ENCODE measurements at regions not wholly inside any gene's neighbourhood (a gene's known extent, or its start where the extent isn't known, plus 50 kb on each side); places are given as distances from the start of the nearest gene placed in this dataset.
"Not testable (repeated sequence)": the region's sequence is repeated elsewhere in the genome, so short reads cannot be mapped to it uniquely, and the experiment has no call there.

DNA sequence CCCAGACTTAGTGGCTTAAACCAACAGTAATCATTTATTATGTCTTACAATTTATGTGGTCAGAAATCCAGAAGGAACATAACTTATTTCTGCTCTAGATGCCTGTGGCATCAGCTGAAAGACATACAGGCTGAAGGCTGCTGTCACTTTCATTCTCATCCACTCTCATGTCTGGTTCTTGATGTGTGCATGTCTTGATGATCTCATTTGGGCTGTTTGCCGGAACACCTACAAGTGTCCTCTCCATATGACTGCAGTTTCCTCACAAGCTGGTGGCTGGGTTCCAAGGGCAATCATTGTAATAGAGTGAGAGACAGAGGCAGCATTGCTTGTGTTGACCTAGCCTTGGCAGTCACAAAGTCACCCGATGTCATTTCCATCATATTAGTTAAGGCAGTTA, 1375.9 kb upstream of the RAG2 start:
- H3K27me3 ChIP-seq = no peaks in the 10 kb centered on the region
- H3K4me1 ChIP-seq (ENCODE audit: insufficient read depth) = no peaks in the 10 kb centered on the region
- no peaks in the 10 kb centered on the region for H3K36me3 ChIP-seq
- no peak overlapping the region for H3K27ac ChIP-seq
- H3K4me3 ChIP-seq = no peak overlapping the region
- no peak for DNase-seq
- no peak for TF ChIP-seq POLR2A (IDR thresholded peaks at IDR 0.05)
- no peak for TF ChIP-seq EP300 (IDR thresholded peaks at IDR 0.05)
- TF ChIP-seq CTCF (IDR thresholded peaks at IDR 0.05) = no peak
- H3K9me3 ChIP-seq = no peaks in the 10 kb centered on the region
- intact Hi-C loops (cut with DNase I) = no loop called here
- 84 to 94% (median 94%) methylated on average over 2 of the region's 2 CpGs for WGBS, 3 donors

DNA sequence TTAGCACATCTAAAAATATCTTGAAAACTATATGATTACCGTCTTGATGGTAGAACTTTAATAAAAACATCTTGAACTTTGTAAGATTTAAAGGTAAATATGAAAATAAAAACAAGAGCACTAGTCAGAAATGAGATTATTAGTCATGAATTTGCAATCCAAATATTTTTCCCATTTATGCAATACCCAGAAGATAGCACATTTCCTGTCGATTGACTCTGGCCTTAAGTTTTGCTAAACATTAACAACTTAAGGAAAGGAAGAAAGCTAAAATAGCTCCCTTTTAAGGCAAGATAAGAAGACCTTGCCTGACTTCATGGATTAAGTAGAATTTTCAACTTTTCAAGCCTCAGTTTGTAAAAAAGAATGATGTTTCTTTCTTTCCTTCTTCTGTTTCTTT, 1374.7 kb upstream of the RAG2 start:
- no peaks in the 10 kb centered on the region for H3K9me3 ChIP-seq
- no peak for DNase-seq
- TF ChIP-seq POLR2A (IDR thresholded peaks at IDR 0.05) = no peak
- no peak for TF ChIP-seq EP300 (IDR thresholded peaks at IDR 0.05)
- TF ChIP-seq CTCF (IDR thresholded peaks at IDR 0.05) = no peak
- no peak overlapping the region for H3K27ac ChIP-seq
- H3K4me3 ChIP-seq = no peak overlapping the region
- H3K27me3 ChIP-seq = no peaks in the 10 kb centered on the region
- intact Hi-C loops (cut with DNase I) = no loop called here
- H3K4me1 ChIP-seq (ENCODE audit: insufficient read depth) = no peaks in the 10 kb centered on the region
- H3K36me3 ChIP-seq = no peaks in the 10 kb centered on the region
- WGBS, 3 donors = 2 to 11% (median 5%) methylated on average over 2 of the region's 2 CpGs

- H3K27me3 ChIP-seq; H3K36me3 ChIP-seq; H3K27ac ChIP-seq; H3K9me3 ChIP-seq; H3K4me3 ChIP-seq; H3K4me1 ChIP-seq (ENCODE audit: insufficient read depth); DNase-seq; intact Hi-C loops (cut with DNase I): not testable (repeated sequence)
- WGBS, 3 donors = 81 to 83% (median 82%) methylated on average over 4 of the region's 4 CpGs
Measured at GRCh38 chr11:37969336-37969735, 1371.3 kb upstream of the RAG2 start.

GRCh38 chr11:37968148-37968547, 1370.1 kb upstream of the RAG2 start:
- TF ChIP-seq EP300 (IDR thresholded peaks at IDR 0.05) = no peak
- TF ChIP-seq POLR2A (IDR thresholded peaks at IDR 0.05) = no peak
- no peak for TF ChIP-seq CTCF (IDR thresholded peaks at IDR 0.05)
- no peak for DNase-seq
- Histone ChIP-seq H3K4me1 (ENCODE audit: insufficient read depth) (no peaks in the 10 kb centered on the region), H3K9me3 (no peaks in the 10 kb centered on the region), H3K27me3 (no peaks in the 10 kb centered on the region), H3K27ac (no peak overlapping the region), H3K4me3 (no peak overlapping the region), H3K36me3 (no peaks in the 10 kb centered on the region)
- 92 to 95% (median 92%) methylated on average over 10 of the region's 10 CpGs for WGBS, 3 donors
- intact Hi-C loops (cut with DNase I) = no loop called here

GRCh38 chr11:37967635-37968034, 1369.6 kb upstream of the RAG2 start:
- intact Hi-C loops (cut with DNase I) = no loop called here
- no peak for TF ChIP-seq EP300 (IDR thresholded peaks at IDR 0.05)
- TF ChIP-seq CTCF (IDR thresholded peaks at IDR 0.05) = no peak
- TF ChIP-seq POLR2A (IDR thresholded peaks at IDR 0.05) = no peak

More at GRCh38 chr11:37967635-37968034, 1369.6 kb upstream of the RAG2 start:
- H3K4me3 ChIP-seq = no peak overlapping the region
- no peaks in the 10 kb centered on the region for H3K36me3 ChIP-seq
- WGBS, 3 donors = 95 to 98% (median 98%) methylated on average over 10 of the region's 10 CpGs
- H3K4me1 ChIP-seq (ENCODE audit: insufficient read depth) = no peaks in the 10 kb centered on the region
- no peak overlapping the region for H3K27ac ChIP-seq
- DNase-seq = no peak
- no peaks in the 10 kb centered on the region for H3K9me3 ChIP-seq
- H3K27me3 ChIP-seq = no peaks in the 10 kb centered on the region

All from ovary (tissue), 7 donors.